ENCODE measurements at regions not wholly inside any gene's neighbourhood (a gene's known extent, or its start where the extent isn't known, plus 50 kb on each side); places are given as distances from the start of the nearest gene placed in this dataset.

DNA sequence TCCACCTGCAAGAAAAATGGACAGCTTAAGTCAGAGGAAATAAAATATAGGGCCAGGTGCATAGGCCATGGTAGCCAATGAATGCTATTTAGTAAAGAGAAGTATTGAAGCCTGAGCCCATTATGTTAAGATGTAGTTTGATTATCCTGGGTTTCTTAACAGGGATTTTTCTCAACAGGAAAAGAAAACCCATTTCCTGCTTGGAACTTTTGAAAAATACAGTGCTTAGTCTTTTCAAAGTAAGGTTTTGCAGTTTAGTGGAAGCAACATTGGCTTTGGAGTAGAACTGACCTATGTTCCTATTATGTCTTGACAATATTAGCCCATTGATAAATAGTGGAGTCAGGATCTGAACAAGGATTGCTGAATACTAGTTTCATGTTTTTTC is 259.5 kb upstream of the TGFBR2 start:
- DNase-seq (ENCODE audit: low read depth) = no peak
- H3K4me3 ChIP-seq (ENCODE audit: low read depth, low read length) = no peak overlapping the region
- TF ChIP-seq, protein P1, sequence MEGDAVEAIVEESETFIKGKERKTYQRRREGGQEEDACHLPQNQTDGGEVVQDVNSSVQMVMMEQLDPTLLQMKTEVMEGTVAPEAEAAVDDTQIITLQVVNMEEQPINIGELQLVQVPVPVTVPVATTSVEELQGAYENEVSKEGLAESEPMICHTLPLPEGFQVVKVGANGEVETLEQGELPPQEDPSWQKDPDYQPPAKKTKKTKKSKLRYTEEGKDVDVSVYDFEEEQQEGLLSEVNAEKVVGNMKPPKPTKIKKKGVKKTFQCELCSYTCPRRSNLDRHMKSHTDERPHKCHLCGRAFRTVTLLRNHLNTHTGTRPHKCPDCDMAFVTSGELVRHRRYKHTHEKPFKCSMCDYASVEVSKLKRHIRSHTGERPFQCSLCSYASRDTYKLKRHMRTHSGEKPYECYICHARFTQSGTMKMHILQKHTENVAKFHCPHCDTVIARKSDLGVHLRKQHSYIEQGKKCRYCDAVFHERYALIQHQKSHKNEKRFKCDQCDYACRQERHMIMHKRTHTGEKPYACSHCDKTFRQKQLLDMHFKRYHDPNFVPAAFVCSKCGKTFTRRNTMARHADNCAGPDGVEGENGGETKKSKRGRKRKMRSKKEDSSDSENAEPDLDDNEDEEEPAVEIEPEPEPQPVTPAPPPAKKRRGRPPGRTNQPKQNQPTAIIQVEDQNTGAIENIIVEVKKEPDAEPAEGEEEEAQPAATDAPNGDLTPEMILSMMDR (conservative IDR thresholded peaks at IDR 0.05; ENCODE audit: low read depth, low read length) = no peak

DNA sequence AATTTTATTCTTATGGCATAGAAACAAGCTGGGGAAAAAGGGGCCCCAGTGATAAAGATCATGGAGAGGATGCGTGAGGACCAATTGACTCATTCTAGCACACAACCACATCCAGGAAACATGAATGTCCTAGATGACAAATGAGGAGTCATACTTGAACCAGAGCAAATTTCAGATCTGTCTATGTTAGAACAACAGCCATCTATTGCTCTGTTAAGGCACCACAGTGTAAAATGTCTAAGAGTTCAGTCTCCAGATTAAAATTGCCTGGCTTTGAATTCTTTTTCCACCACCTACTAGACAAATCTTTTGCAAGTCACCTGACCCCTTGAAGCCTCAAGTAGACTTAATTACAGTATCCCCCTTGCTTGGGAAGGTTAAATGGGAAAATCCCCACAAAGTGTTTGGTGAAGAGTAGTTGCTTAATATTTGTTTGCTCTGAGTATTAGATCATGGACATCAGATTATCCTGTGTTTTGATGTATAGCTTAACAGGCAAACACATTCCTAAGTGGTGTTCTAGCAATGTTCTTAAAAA is 258.7 kb upstream of the TGFBR2 start:
- TF ChIP-seq, protein P1 (conservative IDR thresholded peaks at IDR 0.05; ENCODE audit: low read depth, low read length) = no peak
- DNase-seq (ENCODE audit: low read depth) = no peak
- no peak overlapping the region for H3K4me3 ChIP-seq (ENCODE audit: low read depth, low read length)

DNA sequence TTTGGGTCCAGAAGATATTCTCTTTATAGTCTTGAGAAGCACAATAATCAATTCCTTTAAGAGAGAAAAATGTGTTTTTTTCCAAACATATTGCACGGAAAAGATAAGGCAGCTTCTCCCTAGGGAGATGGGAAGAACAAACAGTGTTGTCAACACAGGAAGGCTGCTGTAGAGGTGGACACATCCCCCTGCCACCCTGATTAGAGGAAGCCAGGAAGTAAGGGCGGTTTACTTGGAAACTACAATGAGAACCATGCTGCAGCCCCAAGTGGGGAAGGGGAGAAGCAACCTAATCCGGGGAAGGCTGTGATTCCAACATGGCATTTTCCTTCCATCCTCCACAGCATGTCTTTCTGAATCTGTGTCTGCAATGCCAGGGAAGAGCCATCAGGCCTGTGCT is 256.9 kb upstream of the TGFBR2 start:
- H3K4me3 ChIP-seq (ENCODE audit: low read depth, low read length) = no peak overlapping the region

DNA sequence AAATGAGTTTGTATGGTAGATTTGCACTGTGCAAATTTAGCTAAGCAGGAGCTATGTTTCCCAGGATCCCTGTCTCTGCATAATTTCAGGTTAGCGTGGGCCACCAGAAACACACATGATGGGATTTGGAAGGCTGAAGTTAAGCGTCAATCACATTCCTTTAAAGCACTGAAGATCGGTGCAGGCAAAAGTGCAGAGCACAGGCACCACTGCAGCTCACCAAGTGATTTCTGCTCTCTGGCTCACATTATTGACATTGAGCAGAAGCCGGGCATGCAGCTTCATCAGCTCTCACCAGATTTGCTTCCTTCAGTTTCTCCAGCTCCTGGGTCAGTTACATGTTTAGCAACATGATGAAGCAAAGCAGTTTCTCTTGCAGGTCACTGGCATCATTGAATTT is 256.4 kb upstream of the TGFBR2 start:
- no peak overlapping the region for H3K4me3 ChIP-seq (ENCODE audit: low read depth, low read length)
- TF ChIP-seq, protein P1 (conservative IDR thresholded peaks at IDR 0.05; ENCODE audit: low read depth, low read length) = no peak

More for the DNA sequence above, 256.9 kb upstream of the TGFBR2 start:
- DNase-seq (ENCODE audit: low read depth) = no peak
- TF ChIP-seq, protein P1 (conservative IDR thresholded peaks at IDR 0.05; ENCODE audit: low read depth, low read length) = no peak

DNA sequence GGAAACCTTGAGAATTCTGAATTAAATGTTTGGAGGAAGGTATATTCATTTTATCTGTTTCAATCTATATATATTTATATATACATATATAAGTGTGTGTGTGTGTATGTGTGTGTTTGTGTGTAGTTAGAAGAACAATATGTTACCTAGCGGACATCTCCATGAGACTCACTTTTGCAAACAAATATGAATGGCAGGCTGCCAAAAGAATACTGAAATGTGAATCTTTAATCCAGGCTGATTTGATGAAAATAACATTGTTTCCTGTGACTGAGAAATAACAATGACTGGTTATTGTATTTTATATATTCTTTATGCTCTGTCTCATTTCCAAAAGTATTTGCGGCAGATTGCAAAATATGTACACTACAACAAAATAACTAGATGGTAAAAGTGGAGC is 255.5 kb upstream of the TGFBR2 start:
- no peak overlapping the region for H3K4me3 ChIP-seq (ENCODE audit: low read depth, low read length)
- no peak for DNase-seq (ENCODE audit: low read depth)
- TF ChIP-seq, protein P1 (conservative IDR thresholded peaks at IDR 0.05; ENCODE audit: low read depth, low read length) = no peak

More for the DNA sequence above, 256.4 kb upstream of the TGFBR2 start:
- DNase-seq (ENCODE audit: low read depth) = no peak

DNA sequence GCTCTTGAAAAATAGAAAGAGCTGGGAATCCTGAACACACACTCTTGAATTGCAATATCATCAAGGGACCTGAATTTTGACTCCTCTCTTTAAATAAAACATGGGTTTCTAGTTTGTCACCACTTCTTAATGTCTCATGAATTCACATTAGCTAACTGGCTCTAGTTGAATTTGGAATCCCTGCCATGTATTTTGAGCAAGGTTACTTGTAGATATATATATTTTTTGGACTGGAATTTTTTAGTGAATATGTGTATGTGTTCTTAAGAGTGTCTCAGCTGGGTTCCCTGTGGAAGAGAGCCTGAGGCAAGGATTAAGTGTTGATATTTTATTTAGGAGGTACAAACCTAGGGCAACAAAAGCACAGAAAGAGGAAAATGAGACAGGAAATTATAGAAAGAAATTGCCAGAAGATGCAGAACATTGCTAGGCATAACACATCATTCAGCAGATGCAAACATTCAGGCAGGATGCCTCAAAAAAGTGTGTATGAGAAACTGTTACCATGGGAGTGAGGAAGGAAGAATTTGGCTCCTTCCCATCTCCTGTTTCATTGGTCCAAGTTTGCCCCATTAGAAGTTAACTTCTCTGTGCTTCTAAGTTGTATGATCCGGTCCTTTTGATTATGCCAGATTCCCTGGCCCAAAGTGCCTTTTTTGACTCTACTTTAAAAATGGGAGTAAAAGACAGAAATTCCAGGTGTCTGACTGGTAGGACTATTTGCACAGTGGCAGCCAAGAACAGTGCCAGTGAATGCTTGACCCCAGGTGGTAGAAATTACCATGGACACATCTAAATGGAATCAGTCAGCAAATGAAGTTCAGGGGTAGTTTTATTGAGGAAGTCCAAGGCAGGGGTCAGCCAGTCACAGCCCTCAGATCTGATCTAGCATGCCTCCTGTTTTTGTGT is 253.7 kb upstream of the TGFBR2 start:
- DNase-seq (ENCODE audit: low read depth) = no peak
- H3K4me3 ChIP-seq (ENCODE audit: low read depth, low read length) = no peak overlapping the region
- TF ChIP-seq, protein P1 (conservative IDR thresholded peaks at IDR 0.05; ENCODE audit: low read depth, low read length) = no peak
